Renal cortical epithelial cell (primary cell): ENCODE measurements at regions not wholly inside any gene's neighbourhood (a gene's known extent, or its start where the extent isn't known, plus 50 kb on each side); places are given as distances from the start of the nearest gene placed in this dataset.

Experiments used
- DNase-seq: peaks from one replicate; pipeline ENCODE4 v3.0.0-alpha.2; 2011; ENCODE audit warnings: low read depth

DNA sequence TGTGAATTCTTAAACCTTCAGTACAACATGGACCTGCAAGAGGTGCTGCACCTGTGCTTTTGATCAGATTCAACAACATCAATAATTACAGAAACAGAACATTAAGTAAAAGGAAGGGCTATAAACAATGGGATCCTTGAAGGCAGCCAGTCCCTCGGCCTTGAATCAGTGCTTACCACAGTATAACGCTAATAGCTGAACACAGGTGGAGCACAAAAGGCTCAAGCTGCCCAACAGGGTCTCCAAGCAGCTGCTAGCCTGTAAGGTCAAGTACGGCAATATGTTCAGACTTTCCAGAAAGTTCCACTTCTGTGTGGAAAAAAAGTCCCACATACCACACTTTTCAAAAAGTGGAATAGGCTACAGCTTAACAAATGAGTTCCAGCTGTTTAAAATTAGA is 61.9 kb upstream of the ITGA1 start:
- DNase-seq, result peak; percentile 16

- no peak for DNase-seq
Observed at GRCh38 chr5:52727020-52727419, 60.7 kb upstream of the ITGA1 start.

- peak; percentile 10 for DNase-seq
Observed at GRCh38 chr5:52727576-52727975, 60.1 kb upstream of the ITGA1 start.

GRCh38 chr5:52728224-52728623 is 59.5 kb upstream of the ITGA1 start:
- no peak for DNase-seq

- no peak for DNase-seq
Observed at GRCh38 chr5:52728686-52729085, 59.0 kb upstream of the ITGA1 start.

DNA sequence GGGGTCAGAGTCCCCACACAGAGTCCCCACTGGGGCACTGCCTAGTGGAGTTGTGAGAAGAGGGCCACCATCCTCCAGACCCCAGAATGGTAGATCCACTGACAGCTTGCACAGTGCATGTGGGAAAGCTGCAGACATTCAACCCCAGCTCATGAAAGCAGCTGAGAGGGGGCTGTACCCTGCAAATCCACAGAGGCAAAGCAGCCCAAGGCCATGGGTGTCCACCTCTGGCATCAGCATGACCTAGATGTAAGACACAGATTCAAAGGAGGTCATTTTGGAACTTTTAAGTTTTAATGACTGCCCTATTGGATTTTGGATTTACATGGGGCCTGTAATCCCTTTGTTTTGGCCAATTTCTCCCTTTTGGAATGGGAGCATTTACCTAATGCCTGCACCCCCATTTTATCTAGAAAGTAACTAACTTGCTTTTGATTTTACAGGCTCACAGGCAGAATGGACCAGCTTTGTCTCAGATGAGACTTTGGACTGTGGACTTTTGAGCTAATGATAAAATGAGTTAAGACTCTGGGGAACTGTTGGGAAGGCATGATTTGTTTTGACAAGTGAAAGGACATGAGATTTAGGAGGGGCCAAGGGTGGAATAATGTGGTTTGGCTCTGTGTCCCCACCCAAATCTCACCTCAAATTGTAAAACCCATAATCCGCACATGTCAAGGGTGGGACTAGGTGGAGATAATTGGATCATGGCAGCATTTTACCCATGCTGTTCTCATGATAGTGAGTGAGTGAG is 56.3 kb upstream of the ITGA1 start:
- DNase-seq, result no peak

GRCh38 chr5:52734557-52734956 is 53.2 kb upstream of the ITGA1 start:
- DNase-seq, result no peak

- DNase-seq, result no peak
Observed at GRCh38 chr5:52735139-52735538, 52.6 kb upstream of the ITGA1 start.
